NCI-H1694 (cell line): ENCODE measurements at regions not wholly inside any gene's neighbourhood (a gene's known extent, or its start where the extent isn't known, plus 50 kb on each side); places are given as distances from the start of the nearest gene placed in this dataset.
"Not testable (repeated sequence)": the region's sequence is repeated elsewhere in the genome, so short reads cannot be mapped to it uniquely, and the experiment has no call there.

ENCODE experiments used
- DNase-seq: peaks from one replicate; lab custom pipeline; 2025; lab: John Stamatoyannopoulos, UW

DNA sequence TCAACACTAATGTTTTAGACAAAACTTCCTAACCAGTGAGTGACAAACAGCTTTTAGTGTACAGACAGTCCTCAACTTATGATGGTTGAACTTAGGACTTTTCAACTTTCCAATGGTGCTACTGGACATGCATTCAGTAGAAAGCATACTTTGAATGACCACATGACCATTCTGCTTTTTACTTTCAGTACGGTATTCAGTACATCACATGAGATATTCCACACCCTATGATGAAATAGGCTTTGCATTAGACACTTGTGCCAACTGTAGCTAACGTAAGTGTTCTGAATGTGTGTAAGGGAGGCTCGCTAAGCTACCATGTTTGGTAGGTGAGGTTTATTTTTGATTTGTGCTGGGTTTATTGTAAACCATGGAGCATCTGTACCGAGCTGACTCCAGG lies 113.7 kb downstream of the WNT7A start:
- no peak for DNase-seq

- no peak for DNase-seq
Observed at GRCh38 chr3:13764161-13764560, 115.7 kb downstream of the WNT7A start.

GRCh38 chr3:13762906-13763305 lies 117.0 kb downstream of the WNT7A start:
- no peak for DNase-seq

DNA sequence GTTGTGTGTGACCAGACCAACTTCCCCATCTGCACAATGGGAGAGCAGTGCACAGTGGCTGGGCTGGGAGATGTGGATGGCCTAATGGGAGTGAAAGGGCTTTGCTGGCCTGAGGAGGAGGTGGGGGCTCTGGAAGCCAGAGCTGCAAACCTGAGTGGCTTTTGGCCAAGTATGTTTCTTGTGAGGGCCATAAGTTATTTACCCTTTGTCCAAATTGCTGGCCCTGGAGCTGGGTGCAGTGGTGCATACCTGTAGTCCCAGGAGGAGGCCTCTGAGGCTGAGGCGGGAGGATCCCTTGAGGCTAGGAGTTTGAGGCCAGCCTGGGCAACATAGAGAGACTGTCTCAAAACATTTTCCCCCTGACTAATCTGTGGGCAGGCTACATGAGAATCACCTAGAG lies 129.1 kb downstream of the WNT7A start:
- no peak for DNase-seq

DNA sequence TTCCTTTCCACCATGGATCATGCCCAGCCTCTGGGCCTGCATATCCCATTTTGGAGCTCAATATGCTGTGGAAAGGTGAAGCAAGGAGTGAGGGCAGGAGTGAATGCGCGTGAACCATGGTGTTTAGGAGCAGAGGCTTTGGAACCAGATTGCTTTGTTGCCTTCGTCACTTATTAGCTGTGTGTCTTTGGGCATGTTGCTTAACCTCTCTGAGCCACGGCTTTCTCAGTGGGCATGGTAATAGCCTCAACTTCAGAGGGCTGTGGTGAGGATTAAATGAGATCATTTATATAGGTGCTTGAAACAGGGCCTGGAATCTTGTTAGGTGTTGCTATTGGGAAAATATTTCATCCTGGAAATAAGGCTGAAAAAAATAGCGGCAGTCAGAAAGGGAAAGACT lies 129.7 kb downstream of the WNT7A start:
- no peak for DNase-seq

DNA sequence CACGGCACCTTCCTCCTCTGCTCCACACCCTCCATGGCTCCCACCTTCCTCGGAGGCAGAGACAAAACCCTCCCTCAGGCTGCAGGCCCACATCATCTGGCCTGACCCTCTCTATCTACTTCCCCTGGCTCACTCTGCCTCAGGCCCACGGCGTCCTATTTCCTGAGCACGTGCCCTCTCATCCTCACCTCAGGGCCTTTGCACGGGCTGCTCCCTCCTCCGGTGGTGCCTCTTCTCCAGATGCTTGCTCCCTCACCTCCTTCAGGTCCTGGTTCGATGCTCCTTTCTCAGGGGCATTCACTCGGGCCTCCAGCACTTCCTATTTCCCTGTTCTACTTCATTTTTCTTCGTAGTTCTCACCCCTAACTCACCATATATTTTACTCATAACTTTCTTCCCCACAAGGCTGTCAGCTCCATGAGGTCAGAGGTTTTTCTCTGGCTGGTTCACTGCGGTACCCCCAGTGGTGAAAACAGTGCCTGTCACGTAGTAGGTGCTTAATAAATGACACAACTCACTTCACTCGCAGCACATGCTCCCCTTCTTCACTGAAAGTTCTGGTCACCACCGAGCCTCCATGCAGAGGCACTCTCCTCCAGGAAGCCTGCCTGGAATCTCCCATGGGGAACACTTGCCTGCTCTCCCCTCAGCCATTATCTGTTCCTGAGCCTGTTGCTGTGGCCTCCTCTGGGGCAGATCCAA lies 130.7 kb downstream of the WNT7A start:
- no peak for DNase-seq

GRCh38 chr3:13748276-13748879 lies 131.5 kb downstream of the WNT7A start:
- no peak for DNase-seq

DNA sequence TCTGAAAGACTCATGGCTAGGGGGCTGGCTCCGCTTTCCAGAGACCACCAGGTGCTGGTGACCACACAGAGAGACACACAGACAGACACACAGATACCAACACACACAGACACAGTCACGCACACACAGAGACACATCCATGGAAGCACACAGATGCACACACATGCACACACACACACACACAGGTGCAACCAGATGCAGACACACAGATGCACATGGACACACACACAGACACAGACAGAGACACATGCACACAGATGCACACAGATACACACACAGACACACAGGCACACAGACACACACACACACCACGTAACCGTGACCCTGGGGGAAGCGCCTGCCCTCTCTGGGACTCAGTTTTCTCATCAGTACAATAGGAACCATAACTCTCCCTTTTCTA lies 132.2 kb downstream of the WNT7A start:
- DNase-seq = no peak

- peak; percentile 22 for DNase-seq
Observed at GRCh38 chr3:13746385-13746784, 133.5 kb downstream of the WNT7A start.

GRCh38 chr3:13745636-13746035 lies 134.2 kb downstream of the WNT7A start:
- no peak for DNase-seq

- no peak for DNase-seq
Observed at GRCh38 chr3:13740795-13741194, 139.1 kb downstream of the WNT7A start.

- DNase-seq = not testable (repeated sequence)
Observed at GRCh38 chr3:13733726-13734125, 146.1 kb downstream of the WNT7A start.

- DNase-seq = no peak
Observed at GRCh38 chr3:13728487-13728886, 151.4 kb downstream of the WNT7A start.

- no peak for DNase-seq
Observed at GRCh38 chr3:13727890-13728289, 152.0 kb downstream of the WNT7A start.

DNA sequence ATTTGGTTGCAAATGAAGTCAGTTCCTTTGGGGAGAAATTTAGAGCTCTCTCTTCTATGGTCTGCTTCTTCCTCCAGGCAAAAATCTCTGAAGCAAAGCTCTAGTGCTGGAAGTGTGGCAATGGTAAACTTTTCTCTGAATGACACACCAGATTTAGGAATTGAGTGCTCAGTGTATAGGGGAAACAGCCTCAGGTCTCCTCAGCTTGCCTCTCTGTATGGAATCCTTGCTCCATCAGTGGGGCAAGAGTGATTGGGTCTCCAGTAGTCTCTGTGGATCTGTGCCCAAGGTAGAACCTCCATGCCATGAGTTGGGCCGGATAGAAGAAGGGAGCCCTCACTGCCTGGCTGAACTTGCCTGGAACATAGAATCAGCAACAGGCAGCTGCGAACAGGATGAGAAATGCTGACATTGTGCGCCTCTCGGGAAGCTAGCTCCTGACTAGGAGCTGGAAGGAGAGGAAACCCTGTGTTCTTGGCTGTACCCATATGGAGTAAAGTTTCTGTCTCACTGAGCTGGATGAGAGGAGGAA lies 156.1 kb downstream of the WNT7A start:
- no peak for DNase-seq

GRCh38 chr3:13722178-13722577 lies 157.7 kb downstream of the WNT7A start:
- DNase-seq = no peak

- no peak for DNase-seq
Observed at GRCh38 chr3:13718436-13718835, 161.4 kb downstream of the WNT7A start.

GRCh38 chr3:13718000-13718399 lies 161.9 kb downstream of the WNT7A start:
- DNase-seq = no peak

DNA sequence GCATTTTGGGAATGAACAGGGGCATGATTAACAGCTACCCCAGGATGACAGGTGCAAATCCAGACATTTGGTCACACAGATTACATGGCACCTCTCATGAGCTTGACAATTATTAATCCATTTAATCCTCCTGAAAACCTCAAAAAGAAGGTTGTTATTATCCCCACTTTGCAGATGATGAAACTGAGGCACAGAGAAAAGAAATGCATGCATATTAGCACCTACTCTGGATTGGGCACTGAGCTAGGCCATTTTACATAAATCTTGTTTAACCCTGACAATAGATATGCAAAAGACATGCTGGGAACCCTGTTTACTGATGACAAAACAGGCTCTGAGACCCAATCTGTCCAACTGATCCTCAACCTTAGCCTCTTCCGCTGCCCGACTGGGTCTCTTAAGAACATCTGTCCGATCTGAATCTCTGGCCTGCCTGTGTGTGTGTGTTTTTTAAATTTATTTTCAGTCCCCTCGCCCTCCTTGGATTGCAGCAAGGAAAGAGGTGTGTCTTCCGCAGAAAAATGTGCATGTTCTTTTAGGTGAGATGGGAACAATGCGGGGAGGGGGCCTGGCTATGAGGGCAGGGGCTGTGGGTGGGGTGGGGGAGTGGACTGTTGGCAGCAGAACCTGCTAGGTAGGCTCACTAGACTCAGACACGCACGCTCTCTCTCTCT lies 162.5 kb downstream of the WNT7A start:
- DNase-seq = no peak

DNA sequence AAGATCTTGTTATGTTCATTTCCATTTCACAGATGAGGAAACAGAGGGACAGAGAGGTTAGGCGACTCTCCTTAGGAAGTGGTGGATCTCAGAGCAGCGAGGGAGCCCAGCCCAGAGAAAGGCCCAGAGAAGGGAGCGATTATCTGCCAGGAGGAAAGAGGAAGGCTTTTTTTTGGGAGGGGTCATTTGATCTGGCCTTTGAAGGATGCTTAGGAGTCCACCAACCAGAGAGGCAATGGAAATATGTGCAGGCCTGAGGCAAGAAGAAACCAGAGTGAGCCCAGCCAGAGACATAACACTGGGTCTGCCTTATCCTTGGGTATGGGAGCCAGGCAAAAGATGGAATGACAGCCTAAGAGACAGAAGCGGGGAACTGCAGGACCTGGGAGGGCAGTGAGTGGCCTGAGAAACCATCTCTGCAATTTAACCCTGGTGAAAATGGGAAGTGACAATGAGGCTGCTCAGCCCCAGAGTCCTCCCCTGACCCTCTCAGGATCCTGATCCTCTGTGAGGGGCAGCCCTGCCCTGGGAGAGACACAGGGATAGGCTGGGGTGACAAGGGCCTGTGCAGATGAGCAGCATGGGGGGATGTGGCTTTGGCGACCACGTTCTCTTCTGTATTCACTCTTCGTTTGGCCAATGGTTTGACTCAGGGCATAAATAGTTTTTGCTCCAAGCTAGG lies 163.2 kb downstream of the WNT7A start:
- no peak for DNase-seq

- no peak for DNase-seq
Observed at GRCh38 chr3:13715961-13716360, 163.9 kb downstream of the WNT7A start.

DNA sequence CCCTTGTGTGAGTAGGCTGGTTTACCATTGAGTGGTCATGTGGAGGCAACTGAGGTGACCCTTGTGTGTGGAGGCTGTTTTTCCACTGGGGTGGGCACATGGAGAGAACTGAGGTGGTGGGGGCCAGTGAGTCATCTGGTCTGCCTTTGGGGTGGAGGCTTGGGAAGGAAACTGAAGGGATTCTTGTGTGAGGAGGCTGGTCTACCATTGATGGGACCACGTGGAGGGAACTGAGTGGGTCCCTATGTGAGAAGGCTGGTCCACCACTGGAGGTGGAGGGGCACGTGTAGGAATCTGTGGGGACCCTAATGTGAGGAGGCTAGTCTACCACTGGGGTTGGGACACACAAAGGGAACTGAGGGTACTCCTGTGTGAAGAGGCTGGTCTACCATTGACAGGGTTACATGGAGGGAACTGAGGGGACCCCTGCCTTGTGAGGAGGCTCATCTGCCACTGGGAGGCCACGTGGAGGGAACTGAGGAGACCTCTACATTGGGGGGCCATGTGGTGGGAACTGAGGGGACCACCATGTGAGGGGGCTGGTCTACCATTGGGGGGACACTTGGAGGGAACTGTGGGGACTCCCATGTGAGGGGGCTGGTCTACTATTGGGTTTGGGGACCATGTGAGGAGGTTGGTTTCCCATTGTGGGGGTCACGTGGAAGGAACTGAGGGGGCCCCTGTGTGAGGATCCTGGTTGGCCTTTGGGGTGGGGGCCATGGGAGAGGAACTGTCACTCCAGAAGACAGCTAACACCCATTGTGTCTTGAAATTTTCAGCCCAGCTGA lies 164.5 kb downstream of the WNT7A start:
- no peak for DNase-seq
